Right cardiac atrium (tissue), 5 donors: ENCODE measurements at regions not wholly inside any gene's neighbourhood (a gene's known extent, or its start where the extent isn't known, plus 50 kb on each side); places are given as distances from the start of the nearest gene placed in this dataset.

ENCODE experiments used
- ATAC-seq, 2 donors: fragments of 200-7000 bp; cut with Tn5 transposase; one replicate each; pipeline versions ENCODE4 v1.8.0 to v1.9.1; 2020; ENCODE audit warnings: moderate library complexity in 2 of 2, mild to moderate bottlenecking in 1 of 2
- DNase-seq, 3 donors: peaks; one replicate each; pipeline ENCODE4 v3.0.0-alpha.2; 2020
- H3K27ac ChIP-seq: one replicate; pipeline ENCODE4 v1.5.1; 2013; ENCODE audit warnings: mild to moderate bottlenecking, low read length, control low read depth, moderate library complexity
- H3K27me3 ChIP-seq: one replicate; pipeline ENCODE4 v1.6.1; 2013; ENCODE audit not compliant: control insufficient read depth, insufficient read depth
- H3K4me1 ChIP-seq: one replicate; pipeline ENCODE4 v1.6.1; 2013; ENCODE audit warnings: low read length; ENCODE audit not compliant: control insufficient read depth, insufficient read depth
- H3K4me3 ChIP-seq: one replicate; pipeline ENCODE4 v1.5.1; 2013; ENCODE audit warnings: low read length, control low read depth
- H3K9me3 ChIP-seq: one replicate; pipeline ENCODE4 v1.6.1; 2013; ENCODE audit warnings: low read length; ENCODE audit not compliant: control insufficient read depth
- WGBS: extraction: QIAGEN DNeasy Blood & Tissue Kit; methylation state at CpG from one replicate; pipeline ENCODE4 v1.1.7; 2013; 5-methylcytosine and 5-hydroxymethylcytosine counted together
- intact Hi-C, 4 donors: fragments of 100-400 bp; cut with DNase I; formaldehyde crosslinking; loops; one replicate each; pipeline versions ENCODE4 v1.11.0 to v1.14.0; 2022 to 2023
- donor health status: healthy with polysubstance abuse.
- donor health status: DM: no; HTN: yes; CAD: no.
- donor health status: DM: no; HTN: no; CAD: no.
- donor health status: DM: no; HTN: yes; CAD: no; lungs with severe emphysema.
- donor health status: DM: yes; HTN: yes; CAD: no.

GRCh38 chr6:14270925-14271788 is 153.6 kb downstream of the CD83 start:
- WGBS: 72% methylated on average over 11 of the region's 11 CpGs
- no peaks in the 10 kb centered on the region for H3K9me3 ChIP-seq
- intact Hi-C loops: no loop called here
- H3K4me3 ChIP-seq: no peak overlapping the region
- H3K27me3 ChIP-seq: no peaks in the 10 kb centered on the region
- peaks cover 2% of the 10 kb centered on the region for H3K4me1 ChIP-seq
- DNase-seq (peak in 1 of 3 donors; percentile 26), ATAC-seq (peak in 1 of 2 donors; percentile 66)
- no peak overlapping the region for H3K27ac ChIP-seq

DNA sequence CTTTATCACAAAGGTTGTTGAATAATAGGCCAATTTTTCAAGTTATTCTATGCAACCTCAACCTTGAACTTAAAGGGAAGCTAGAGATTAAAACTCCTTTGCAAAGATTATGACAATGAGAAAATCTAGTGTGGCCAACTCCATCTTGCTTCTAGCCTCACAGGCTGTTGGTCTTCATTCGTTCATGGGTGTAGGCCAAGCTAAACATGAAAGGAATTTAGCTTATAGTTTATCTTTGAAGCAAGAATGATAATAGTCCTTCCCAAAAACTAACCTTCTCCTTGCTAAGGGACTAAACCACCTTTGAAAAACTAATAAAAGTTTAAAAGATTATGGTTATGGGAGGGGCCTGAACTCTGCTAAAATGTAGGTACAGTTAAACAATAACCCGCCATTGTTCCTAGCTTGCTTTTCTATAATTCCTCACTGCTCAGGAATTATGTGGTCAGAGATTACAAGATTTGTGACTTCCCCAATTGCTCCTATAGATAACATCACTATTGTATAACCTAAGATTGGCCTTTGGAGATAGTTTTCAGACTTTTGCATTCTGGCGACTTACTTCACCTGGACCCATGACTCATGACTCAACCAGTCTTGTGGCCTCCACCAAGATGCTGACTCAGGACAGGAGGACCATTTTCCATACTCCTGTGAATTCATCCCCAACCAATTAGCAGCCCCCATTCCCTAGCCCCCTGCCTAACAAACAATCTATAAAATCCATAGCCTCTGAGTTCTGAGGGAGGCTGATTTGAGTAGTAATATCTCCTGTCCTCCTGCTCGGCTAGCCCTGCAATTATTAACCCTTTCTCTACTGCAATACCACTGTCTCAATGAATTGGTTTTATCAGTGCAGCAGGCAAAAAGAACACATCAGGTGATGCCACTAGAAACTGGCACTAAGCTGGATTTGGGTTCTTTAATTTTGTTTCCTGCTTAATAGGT is 154.5 kb downstream of the CD83 start:
- DNase-seq: no peak
- Histone ChIP-seq H3K4me3 (no peak overlapping the region), H3K27ac (no peak overlapping the region), H3K4me1 (peaks cover 4% of the 10 kb centered on the region), H3K27me3 (no peaks in the 10 kb centered on the region), H3K9me3 (no peaks in the 10 kb centered on the region)
- intact Hi-C loops: no loop called here
- 65% methylated on average over 4 of the region's 4 CpGs for WGBS
- ATAC-seq: no peak

GRCh38 chr6:14272737-14273085 is 155.1 kb downstream of the CD83 start:
- Histone ChIP-seq H3K27me3 (no peaks in the 10 kb centered on the region), H3K4me1 (peaks cover 4% of the 10 kb centered on the region), H3K4me3 (no peak overlapping the region), H3K27ac (no peak overlapping the region), H3K9me3 (no peaks in the 10 kb centered on the region)
- intact Hi-C loops: no loop called here
- ATAC-seq (no peak), DNase-seq (no peak)
- WGBS: 94% methylated on average over 1 of the region's 1 CpG

DNA sequence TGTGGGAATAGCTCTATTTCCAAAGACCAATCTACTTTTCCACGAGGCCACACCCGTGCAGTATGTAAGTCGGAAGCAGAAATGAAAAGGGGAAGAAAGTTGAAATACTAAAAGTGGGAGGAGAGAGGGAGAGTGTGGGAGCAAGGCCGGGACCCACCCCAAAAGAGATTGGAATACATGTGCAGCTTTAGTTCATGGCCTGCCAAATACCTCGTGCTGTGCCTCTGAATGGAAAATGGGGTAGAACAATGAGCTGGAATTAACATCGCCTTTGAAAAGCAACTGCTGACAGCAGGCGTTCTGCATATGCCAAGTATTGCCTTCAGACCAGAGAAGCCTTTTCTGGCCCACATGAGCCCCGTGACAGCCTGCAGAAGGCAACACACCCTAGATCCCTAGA is 155.6 kb downstream of the CD83 start:
- no peaks in the 10 kb centered on the region for H3K9me3 ChIP-seq
- ATAC-seq (no peak), DNase-seq (no peak)
- no peak overlapping the region for H3K4me3 ChIP-seq
- H3K4me1 ChIP-seq: peaks cover 4% of the 10 kb centered on the region
- intact Hi-C loops: no loop called here
- WGBS: 82% methylated on average over 8 of the region's 8 CpGs
- no peak overlapping the region for H3K27ac ChIP-seq
- no peaks in the 10 kb centered on the region for H3K27me3 ChIP-seq

GRCh38 chr6:14274016-14274415 is 156.4 kb downstream of the CD83 start:
- Histone ChIP-seq H3K4me1 (peaks cover 4% of the 10 kb centered on the region), H3K27me3 (no peaks in the 10 kb centered on the region), H3K9me3 (no peaks in the 10 kb centered on the region), H3K4me3 (no peak overlapping the region), H3K27ac (no peak overlapping the region)
- ATAC-seq: no peak
- no peak for DNase-seq
- intact Hi-C loops: no loop called here
- 93% methylated on average over 6 of the region's 6 CpGs for WGBS

- no peaks in the 10 kb centered on the region for H3K9me3 ChIP-seq
- no peak overlapping the region for H3K27ac ChIP-seq
- peaks cover 4% of the 10 kb centered on the region for H3K4me1 ChIP-seq
- DNase-seq: no peak
- ATAC-seq: no peak
- H3K4me3 ChIP-seq: no peak overlapping the region
- H3K27me3 ChIP-seq: no peaks in the 10 kb centered on the region
- intact Hi-C loops: no loop called here
- 77% methylated on average over 16 of the region's 16 CpGs for WGBS
Observed at GRCh38 chr6:14274546-14275492, 157.2 kb downstream of the CD83 start.

GRCh38 chr6:14275493-14275851 is 157.9 kb downstream of the CD83 start:
- H3K9me3 ChIP-seq: no peaks in the 10 kb centered on the region
- no peak overlapping the region for H3K4me3 ChIP-seq
- peak; percentile 51 to 87 (median 85) for DNase-seq
- peaks cover 4% of the 10 kb centered on the region for H3K4me1 ChIP-seq
- 36% methylated on average over 9 of the region's 9 CpGs for WGBS
- H3K27me3 ChIP-seq: no peaks in the 10 kb centered on the region
- H3K27ac ChIP-seq: no peak overlapping the region
- peak; percentile 84 to 92 for ATAC-seq
- intact Hi-C loops: no loop called here

DNA sequence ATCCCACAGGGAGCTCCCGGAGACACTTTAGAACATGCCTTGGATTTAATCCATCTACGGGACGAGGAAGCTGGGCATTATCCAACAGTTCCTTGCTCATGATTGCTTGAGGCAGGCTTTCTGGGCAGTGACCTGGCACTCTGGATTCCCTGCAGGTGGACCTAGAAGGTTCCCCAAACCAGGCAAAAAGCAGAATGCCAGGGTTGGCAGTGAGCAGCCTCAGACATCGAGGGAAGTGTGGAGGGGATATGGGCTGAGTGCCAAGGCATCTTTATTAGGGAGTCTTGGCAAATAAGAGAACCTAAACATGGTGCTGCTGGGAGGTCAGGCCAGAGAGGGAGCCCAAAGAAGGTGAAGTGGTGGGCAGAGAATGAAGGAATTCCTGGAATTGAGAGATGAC is 158.5 kb downstream of the CD83 start:
- H3K9me3 ChIP-seq: no peaks in the 10 kb centered on the region
- ATAC-seq (no peak), DNase-seq (no peak)
- 33% methylated on average over 4 of the region's 4 CpGs for WGBS
- no peak overlapping the region for H3K27ac ChIP-seq
- H3K27me3 ChIP-seq: no peaks in the 10 kb centered on the region
- H3K4me3 ChIP-seq: no peak overlapping the region
- peaks cover 4% of the 10 kb centered on the region for H3K4me1 ChIP-seq
- intact Hi-C loops: no loop called here

- DNase-seq (no peak), ATAC-seq (peak in 1 of 2 donors; percentile 47)
- no peak overlapping the region for H3K4me3 ChIP-seq
- no peaks in the 10 kb centered on the region for H3K9me3 ChIP-seq
- peaks cover 4% of the 10 kb centered on the region for H3K4me1 ChIP-seq
- H3K27me3 ChIP-seq: no peaks in the 10 kb centered on the region
- WGBS: 33% methylated on average over 4 of the region's 4 CpGs
- intact Hi-C loops: no loop called here
- H3K27ac ChIP-seq: no peak overlapping the region
Observed at GRCh38 chr6:14276667-14277404, 159.3 kb downstream of the CD83 start.

- Histone ChIP-seq H3K27ac (no peak overlapping the region), H3K27me3 (no peaks in the 10 kb centered on the region), H3K4me3 (no peak overlapping the region), H3K4me1 (peaks cover 4% of the 10 kb centered on the region), H3K9me3 (no peaks in the 10 kb centered on the region)
- intact Hi-C loops: no loop called here
- 93% methylated on average over 2 of the region's 2 CpGs for WGBS
- ATAC-seq (no peak), DNase-seq (peak in 1 of 3 donors; percentile 22)
Observed at GRCh38 chr6:14277405-14277930, 159.9 kb downstream of the CD83 start.
